ENCODE measurements at regions not wholly inside any gene's neighbourhood (a gene's known extent, or its start where the extent isn't known, plus 50 kb on each side); places are given as distances from the start of the nearest gene placed in this dataset.

- POLR2A ChIA-PET = no interaction called here
- no peak for TF ChIP-seq CTCF (IDR thresholded peaks at IDR 0.05; ENCODE audit: insufficient read depth in 1 of 2, low read depth in 1 of 2, low read length in 1 of 2, severe bottlenecking in 1 of 2, unreplicated experiment in 1 of 2)
- no peaks in the 10 kb centered on the region for H3K27me3 ChIP-seq (replicated peaks; ENCODE audit: control insufficient read depth, insufficient read depth, low read length)
- Mint-ChIP-seq H3K4me1 (ENCODE audit: low read depth, unreplicated experiment) (peaks cover 7% of the 10 kb centered on the region), H3K36me3 (ENCODE audit: insufficient read depth, unreplicated experiment) (no peaks in the 10 kb centered on the region), H3K27me3 (ENCODE audit: insufficient read depth, unreplicated experiment) (peaks cover 5% of the 10 kb centered on the region), H3K4me3 (ENCODE audit: unreplicated experiment) (no peak overlapping the region), H3K27ac (ENCODE audit: unreplicated experiment) (no peak overlapping the region), H3K9me3 (ENCODE audit: unreplicated experiment) (peaks cover 29% of the 10 kb centered on the region)
- CTCF ChIA-PET = no interaction called here
- intact Hi-C loops (cut with micrococcal nuclease; ENCODE audit: unreplicated experiment) = no loop called here
- no TSS peak for BruUV-seq (replicated peaks)
- peaks cover 8% of the 10 kb centered on the region; the same call in 1 of the 2 replicates for H3K9me3 ChIP-seq
- no peaks in the 10 kb centered on the region for H3K36me3 ChIP-seq (ENCODE audit: control insufficient read depth, insufficient read depth, low read length)
- DNase-seq = no peak
- H3K4me3 ChIP-seq (ENCODE audit: low read depth, low read length) = no peak overlapping the region
- 0 out of 2 replicates have a peak, but pooled peaks cover 3% of the 10 kb centered on the region for H3K4me1 ChIP-seq
Observed at GRCh38 chr7:136050462-136050847, 73.3 kb upstream of the MTPN start.

GRCh38 chr7:136049818-136050461 lies 72.8 kb upstream of the MTPN start:
- CTCF ChIA-PET = no interaction called here
- BruUV-seq (replicated peaks) = no TSS peak
- no peak overlapping the region for H3K27ac Mint-ChIP-seq (ENCODE audit: unreplicated experiment)
- POLR2A ChIA-PET = no interaction called here
- 0 out of 2 replicates have a peak, but pooled peaks cover 3% of the 10 kb centered on the region for H3K4me1 ChIP-seq
- H3K36me3 ChIP-seq (ENCODE audit: control insufficient read depth, insufficient read depth, low read length) = no peaks in the 10 kb centered on the region
- peaks cover 8% of the 10 kb centered on the region; the same call in 1 of the 2 replicates for H3K9me3 ChIP-seq
- DNase-seq = no peak
- H3K36me3 Mint-ChIP-seq (ENCODE audit: insufficient read depth, unreplicated experiment) = no peaks in the 10 kb centered on the region
- H3K4me3 Mint-ChIP-seq (ENCODE audit: unreplicated experiment) = no peak overlapping the region
- peaks cover 8% of the 10 kb centered on the region for H3K27me3 Mint-ChIP-seq (ENCODE audit: insufficient read depth, unreplicated experiment)
- H3K4me1 Mint-ChIP-seq (ENCODE audit: low read depth, unreplicated experiment) = peaks cover 7% of the 10 kb centered on the region
- intact Hi-C loops (cut with micrococcal nuclease; ENCODE audit: unreplicated experiment) = no loop called here
- H3K27me3 ChIP-seq (replicated peaks; ENCODE audit: control insufficient read depth, insufficient read depth, low read length) = no peaks in the 10 kb centered on the region
- TF ChIP-seq CTCF (IDR thresholded peaks at IDR 0.05; ENCODE audit: insufficient read depth in 1 of 2, low read depth in 1 of 2, low read length in 1 of 2, severe bottlenecking in 1 of 2, unreplicated experiment in 1 of 2) = no peak
- no peak overlapping the region for H3K4me3 ChIP-seq (ENCODE audit: low read depth, low read length)
- peaks cover 35% of the 10 kb centered on the region for H3K9me3 Mint-ChIP-seq (ENCODE audit: unreplicated experiment)

- peaks cover 8% of the 10 kb centered on the region; the same call in 1 of the 2 replicates for H3K9me3 ChIP-seq
- H3K4me3 Mint-ChIP-seq (ENCODE audit: unreplicated experiment) = no peak overlapping the region
- BruUV-seq (replicated peaks) = no TSS peak
- TF ChIP-seq CTCF (IDR thresholded peaks at IDR 0.05; ENCODE audit: insufficient read depth in 1 of 2, low read depth in 1 of 2, low read length in 1 of 2, severe bottlenecking in 1 of 2, unreplicated experiment in 1 of 2) = no peak
- H3K4me1 ChIP-seq = 0 out of 2 replicates have a peak, but pooled peaks cover 3% of the 10 kb centered on the region
- H3K36me3 Mint-ChIP-seq (ENCODE audit: insufficient read depth, unreplicated experiment) = no peaks in the 10 kb centered on the region
- no peak overlapping the region for H3K4me3 ChIP-seq (ENCODE audit: low read depth, low read length)
- CTCF ChIA-PET = interaction anchor here (0.6 kb wide), 1 partner anchor 247 kb away, joined by 9 read pairs; no protein-coding TSS in a partner anchor
- H3K4me1 Mint-ChIP-seq (ENCODE audit: low read depth, unreplicated experiment) = peaks cover 7% of the 10 kb centered on the region
- H3K9me3 Mint-ChIP-seq (ENCODE audit: unreplicated experiment) = peaks cover 37% of the 10 kb centered on the region
- intact Hi-C loops (cut with micrococcal nuclease; ENCODE audit: unreplicated experiment) = no loop called here
- POLR2A ChIA-PET = no interaction called here
- H3K36me3 ChIP-seq (ENCODE audit: control insufficient read depth, insufficient read depth, low read length) = no peaks in the 10 kb centered on the region
- H3K27ac Mint-ChIP-seq (ENCODE audit: unreplicated experiment) = no peak overlapping the region
- H3K27me3 Mint-ChIP-seq (ENCODE audit: insufficient read depth, unreplicated experiment) = peaks cover 7% of the 10 kb centered on the region
- DNase-seq = no peak
- H3K27me3 ChIP-seq (replicated peaks; ENCODE audit: control insufficient read depth, insufficient read depth, low read length) = no peaks in the 10 kb centered on the region
Observed at GRCh38 chr7:136049117-136049516, 72.0 kb upstream of the MTPN start.
